SK-N-MC (cell line): ENCODE measurements at regions not wholly inside any gene's neighbourhood (a gene's known extent, or its start where the extent isn't known, plus 50 kb on each side); places are given as distances from the start of the nearest gene placed in this dataset.

Experiments
- EZH2 ChIP-seq: fragments of 200-600 bp; sonication (generic); IDR thresholded peaks from one replicate; pipeline ENCODE4 v1.6.1; 2017; ENCODE audit warnings: antibody characterized with exemption
- FOXP2 ChIP-seq: optimal IDR thresholded peaks from 2 replicates; pipeline ENCODE3; 2011; ENCODE audit warnings: mild to moderate bottlenecking, moderate library complexity; ENCODE audit not compliant: insufficient read depth; ENCODE audit errors: extremely low read length, control extremely low read depth
- POLR2AphosphoS5 ChIP-seq: IDR thresholded peaks from 2 replicates; pipeline ENCODE4 v1.6.1; 2012; ENCODE audit warnings: mild to moderate bottlenecking, low read depth, low read length, borderline replicate concordance

GRCh38 chr7:136051203-136051928 lies 74.2 kb upstream of the MTPN start:
- TF ChIP-seq EZH2 (no peak), POLR2AphosphoS5 (no peak), FOXP2 (no peak)
